OCI-LY1 (cell line): ENCODE measurements at regions not wholly inside any gene's neighbourhood (a gene's known extent, or its start where the extent isn't known, plus 50 kb on each side); places are given as distances from the start of the nearest gene placed in this dataset.

Source experiments
- H2AFZ ChIP-seq: fragments of 200-600 bp; sonication (generic), shearing (Covaris generic); 2 replicates; pipeline ENCODE4 v1.6.0; 2014; ENCODE audit warnings: antibody characterized with exemption, mild to moderate bottlenecking, low read length
- H3F3A ChIP-seq: fragments of 200-600 bp; sonication (generic), shearing (Covaris generic); 2 replicates; pipeline ENCODE4 v1.6.0; 2014; ENCODE audit warnings: mild to moderate bottlenecking, antibody characterized with exemption, low read length, moderate library complexity; ENCODE audit not compliant: insufficient read depth
- H3K27ac ChIP-seq: fragments of 200-600 bp; sonication (generic); 2 replicates; pipeline ENCODE4 v1.5.1; 2014; ENCODE audit warnings: low read length, mixed run types, mild to moderate bottlenecking, low read depth; ENCODE audit not compliant: poor library complexity, severe bottlenecking
- H3K27me3 ChIP-seq: fragments of 200-600 bp; sonication (generic); 2 replicates; pipeline ENCODE4 v1.6.0; 2014; ENCODE audit warnings: antibody characterized with exemption, mild to moderate bottlenecking, low read length, moderate library complexity; ENCODE audit not compliant: insufficient read depth
- H3K36me3 ChIP-seq: fragments of 200-600 bp; sonication (generic); 2 replicates; pipeline ENCODE4 v1.6.1; 2014; ENCODE audit warnings: mild to moderate bottlenecking, antibody characterized with exemption, low read length, moderate library complexity, mixed read lengths; ENCODE audit not compliant: insufficient read depth
- H3K4me1 ChIP-seq: fragments of 200-600 bp; sonication (generic); 2 replicates; pipeline ENCODE4 v1.5.1; 2014; ENCODE audit warnings: mild to moderate bottlenecking, low read length, moderate library complexity; ENCODE audit not compliant: insufficient read depth, severe bottlenecking
- H3K4me2 ChIP-seq: fragments of 200-600 bp; sonication (generic), shearing (Covaris generic); 2 replicates; pipeline ENCODE4 v1.6.1; 2014; ENCODE audit warnings: low read length
- H3K4me3 ChIP-seq: fragments of 200-600 bp; sonication (generic); 2 replicates; pipeline ENCODE4 v1.5.1; 2014; ENCODE audit warnings: low read length, low read depth, mild to moderate bottlenecking, mixed read lengths; ENCODE audit not compliant: poor library complexity, severe bottlenecking
- H3K79me2 ChIP-seq: fragments of 200-600 bp; shearing (Covaris generic); 2 replicates; pipeline ENCODE4 v1.6.1; 2016; ENCODE audit warnings: mixed run types, low read length, mixed read lengths; ENCODE audit not compliant: insufficient read depth
- H3K9ac ChIP-seq: fragments of 200-600 bp; sonication (generic), shearing (Covaris generic); 2 replicates; pipeline ENCODE4 v1.6.1; 2014; ENCODE audit warnings: mild to moderate bottlenecking, low read length, mixed read lengths
- H3K9me2 ChIP-seq: fragments of 200-600 bp; sonication (generic), shearing (Covaris generic); 2 replicates; pipeline ENCODE4 v1.6.1; 2014; ENCODE audit warnings: low read depth, mild to moderate bottlenecking, low read length, mixed read lengths
- H3K9me3 ChIP-seq: fragments of 200-600 bp; shearing (Covaris generic); 2 replicates; pipeline ENCODE4 v1.6.1; 2014; ENCODE audit warnings: low read length, mixed read lengths
- H4K20me1 ChIP-seq: fragments of 200-600 bp; sonication (generic), shearing (Covaris generic); 2 replicates; pipeline ENCODE4 v1.6.0; 2016; ENCODE audit warnings: mild to moderate bottlenecking, low read length; ENCODE audit not compliant: insufficient read depth
- CTCF ChIP-seq: fragments of 200-600 bp; sonication (generic), shearing (Covaris generic); IDR thresholded peaks from 2 replicates; pipeline ENCODE4 v1.5.1; 2017; ENCODE audit warnings: mild to moderate bottlenecking, antibody characterized with exemption, low read length, moderate library complexity, mixed read lengths
- EZH2 ChIP-seq: fragments of 200-600 bp; sonication (generic), shearing (Covaris generic); IDR thresholded peaks from 2 replicates; pipeline ENCODE4 v1.8.0; 2017; ENCODE audit warnings: borderline replicate concordance, mixed run types, mild to moderate bottlenecking, antibody characterized with exemption, low read length, moderate library complexity, mixed read lengths

DNA sequence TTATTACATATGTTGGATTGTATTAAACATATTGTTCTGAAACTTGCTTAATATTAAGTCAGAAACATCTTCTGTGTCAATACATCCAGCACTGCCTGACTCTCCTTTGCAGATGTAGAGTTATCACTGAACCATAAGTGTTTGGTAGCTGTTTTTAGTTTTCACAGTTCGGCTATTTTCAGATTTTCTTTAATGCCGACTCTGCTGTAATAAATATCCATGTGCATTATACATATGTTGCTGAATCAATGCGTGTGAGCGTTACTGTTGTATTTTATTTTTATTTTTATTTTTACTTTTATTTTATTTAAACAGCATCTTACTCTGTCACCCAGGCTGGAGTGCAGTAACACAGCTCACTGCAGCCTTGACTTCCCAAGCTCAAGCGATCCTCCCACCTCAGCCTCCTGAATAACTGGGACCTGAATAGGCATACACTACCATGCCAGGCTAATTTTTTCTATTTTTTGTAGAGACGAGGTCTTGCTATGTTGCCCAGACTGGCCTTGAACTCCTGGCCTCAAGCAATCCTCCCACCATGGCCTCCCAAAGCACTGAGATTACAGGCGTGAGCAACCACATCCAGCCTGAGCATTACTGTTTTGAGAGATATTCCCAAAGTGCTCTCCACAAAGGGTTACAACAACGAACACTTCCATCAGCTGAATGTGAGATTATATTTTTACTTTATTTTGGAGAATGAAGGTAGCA lies 50.7 kb upstream of the NOCT start:
- Histone ChIP-seq H4K20me1 (no peaks in the 10 kb centered on the region), H3K36me3 (no peaks in the 10 kb centered on the region), H3K27me3 (no peaks in the 10 kb centered on the region), H3K4me2 (no peak overlapping the region), H3K9ac (no peak overlapping the region), H3K79me2 (no peaks in the 10 kb centered on the region), H3F3A (no peaks in the 10 kb centered on the region), H3K27ac (no peak overlapping the region), H2AFZ (no peak overlapping the region), H3K4me1 (no peaks in the 10 kb centered on the region), H3K9me3 (no peaks in the 10 kb centered on the region), H3K4me3 (no peak overlapping the region), H3K9me2 (no peaks in the 10 kb centered on the region)
- TF ChIP-seq EZH2 (no peak), CTCF (no peak)

GRCh38 chr4:138963412-138963811 lies 52.2 kb upstream of the NOCT start:
- H3K27me3 ChIP-seq, result no peaks in the 10 kb centered on the region
- H3K4me1 ChIP-seq, result no peaks in the 10 kb centered on the region
- no peak overlapping the region for H3K4me2 ChIP-seq
- TF ChIP-seq CTCF, result no peak
- TF ChIP-seq EZH2, result no peak
- H3K9me2 ChIP-seq, result no peaks in the 10 kb centered on the region
- H3K27ac ChIP-seq, result no peak overlapping the region
- H3F3A ChIP-seq, result no peaks in the 10 kb centered on the region
- H3K79me2 ChIP-seq, result no peaks in the 10 kb centered on the region
- H3K4me3 ChIP-seq, result no peak overlapping the region
- H4K20me1 ChIP-seq, result no peaks in the 10 kb centered on the region
- H3K9ac ChIP-seq, result no peak overlapping the region
- H2AFZ ChIP-seq, result no peak overlapping the region
- no peaks in the 10 kb centered on the region for H3K9me3 ChIP-seq
- no peaks in the 10 kb centered on the region for H3K36me3 ChIP-seq

- no peaks in the 10 kb centered on the region for H4K20me1 ChIP-seq
- no peak overlapping the region for H3K9ac ChIP-seq
- H2AFZ ChIP-seq, result no peak overlapping the region
Measured at GRCh38 chr4:138961664-138962063, 53.9 kb upstream of the NOCT start.

More at GRCh38 chr4:138961664-138962063, 53.9 kb upstream of the NOCT start:
- no peaks in the 10 kb centered on the region for H3K9me3 ChIP-seq
- no peak overlapping the region for H3K27ac ChIP-seq
- TF ChIP-seq CTCF (no peak), EZH2 (no peak)
- H3K79me2 ChIP-seq, result no peaks in the 10 kb centered on the region
- H3K27me3 ChIP-seq, result no peaks in the 10 kb centered on the region
- H3F3A ChIP-seq, result no peaks in the 10 kb centered on the region
- no peaks in the 10 kb centered on the region for H3K4me1 ChIP-seq
- H3K4me3 ChIP-seq, result no peak overlapping the region
- no peaks in the 10 kb centered on the region for H3K9me2 ChIP-seq
- H3K36me3 ChIP-seq, result no peaks in the 10 kb centered on the region
- no peak overlapping the region for H3K4me2 ChIP-seq
